Hepatocyte (in vitro differentiated cells): ENCODE measurements at regions not wholly inside any gene's neighbourhood (a gene's known extent, or its start where the extent isn't known, plus 50 kb on each side); places are given as distances from the start of the nearest gene placed in this dataset.
"Not testable (repeated sequence)": the region's sequence is repeated elsewhere in the genome, so short reads cannot be mapped to it uniquely, and the experiment has no call there.

Experiments used
- DNase-seq: peaks from one replicate; pipeline ENCODE4 v3.0.0-alpha.2; 2016; ENCODE audit warnings: low spot score
- H2AFZ ChIP-seq: fragments of 200-600 bp; sonication (generic); 2 replicates; pipeline ENCODE4 v1.6.0; 2016; ENCODE audit warnings: antibody characterized with exemption, mild to moderate bottlenecking
- H3K27ac ChIP-seq: fragments of 200-600 bp; sonication (generic); 2 replicates; pipeline ENCODE4 v1.5.1; 2016; ENCODE audit warnings: mild to moderate bottlenecking
- H3K27me3 ChIP-seq: fragments of 200-600 bp; sonication (generic); 2 replicates; pipeline ENCODE4 v1.6.1; 2016
- H3K36me3 ChIP-seq: fragments of 200-600 bp; sonication (generic); replicated peaks from 2 replicates; pipeline ENCODE4 v1.5.1; 2016; ENCODE audit warnings: low read depth; ENCODE audit not compliant: insufficient read depth
- H3K4me1 ChIP-seq: fragments of 200-600 bp; sonication (generic); 2 replicates; pipeline ENCODE4 v1.5.1; 2016; ENCODE audit warnings: mild to moderate bottlenecking, moderate library complexity; ENCODE audit not compliant: insufficient read depth
- H3K4me2 ChIP-seq: fragments of 200-600 bp; sonication (generic); 2 replicates; pipeline ENCODE4 v1.6.0; 2016
- H3K4me3 ChIP-seq: fragments of 200-600 bp; sonication (generic); 2 replicates; pipeline ENCODE4 v1.5.1; 2016; ENCODE audit warnings: mild to moderate bottlenecking
- H3K79me2 ChIP-seq: fragments of 200-600 bp; sonication (generic); 2 replicates; pipeline ENCODE4 v1.6.0; 2017; ENCODE audit warnings: mild to moderate bottlenecking
- H3K9me2 ChIP-seq: fragments of 200-600 bp; sonication (generic); replicated peaks from 2 replicates; pipeline ENCODE4 v1.6.0; 2017; ENCODE audit warnings: mild to moderate bottlenecking; ENCODE audit not compliant: insufficient read depth
- H3K9me3 ChIP-seq: fragments of 200-600 bp; sonication (generic); 2 replicates; pipeline ENCODE4 v1.5.1; 2016; ENCODE audit warnings: low read depth, mild to moderate bottlenecking
- H4K20me1 ChIP-seq: fragments of 200-600 bp; sonication (generic); 2 replicates; pipeline ENCODE4 v1.6.0; 2016; ENCODE audit warnings: mild to moderate bottlenecking; ENCODE audit not compliant: insufficient read depth, poor library complexity, severe bottlenecking
- EZH2 ChIP-seq: fragments of 200-600 bp; sonication (generic); IDR thresholded peaks from 2 replicates; pipeline ENCODE4 v1.6.1; 2016; ENCODE audit warnings: antibody characterized with exemption, mild to moderate bottlenecking, borderline replicate concordance
- EZH2phosphoT487 ChIP-seq: fragments of 200-600 bp; sonication (generic); IDR thresholded peaks from one replicate; pipeline ENCODE4 v1.6.1; 2018; ENCODE audit warnings: antibody characterized with exemption, mild to moderate bottlenecking, low read depth, moderate library complexity; ENCODE audit not compliant: unreplicated experiment, severe bottlenecking
- WGBS: methylation state at CpG from one replicate; pipeline ENCODE4 v1.1.6; 2016; ENCODE audit warnings: low lambda C conversion rate; ENCODE audit errors: missing lambda C conversion rate; 5-methylcytosine and 5-hydroxymethylcytosine counted together
- TF ChIP-seq, protein P1 (sequence below): fragments of 200-600 bp; sonication (generic); IDR thresholded peaks from 2 replicates; pipeline ENCODE4 v1.5.1; 2016; ENCODE audit warnings: antibody characterized with exemption, mild to moderate bottlenecking; ENCODE audit not compliant: poor library complexity

DNA sequence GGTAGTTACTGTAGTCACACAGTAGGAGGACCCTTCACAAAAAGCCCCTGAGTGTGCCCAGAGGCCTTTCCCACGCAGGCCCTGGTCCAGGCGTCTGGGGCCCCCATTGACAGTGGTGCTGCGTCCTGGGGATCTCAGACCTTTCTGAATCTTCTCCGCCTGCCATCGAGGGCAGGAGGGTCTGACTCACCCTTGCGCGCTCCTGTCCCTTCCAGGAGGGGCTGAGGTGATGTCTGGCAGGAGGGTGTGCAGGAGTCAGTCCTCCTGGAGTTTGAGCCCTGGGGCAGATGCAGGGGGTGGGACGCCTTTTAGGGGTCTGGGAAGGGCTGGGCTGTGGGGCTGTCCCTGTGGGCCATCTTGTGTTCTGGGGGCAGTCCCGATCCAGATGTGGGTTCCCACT lies 386.8 kb downstream of the TMEM121 start:
- Histone ChIP-seq H4K20me1 (no peaks in the 10 kb centered on the region), H3K4me1 (no peaks in the 10 kb centered on the region), H3K9me3 (no peaks in the 10 kb centered on the region), H3K79me2 (no peaks in the 10 kb centered on the region), H3K4me2 (no peak overlapping the region), H3K27ac (no peak overlapping the region), H3K36me3 (no peaks in the 10 kb centered on the region), H3K4me3 (no peak overlapping the region), H3K9me2 (no peaks in the 10 kb centered on the region), H2AFZ (no peak overlapping the region), H3K27me3 (no peaks in the 10 kb centered on the region)
- no peak for DNase-seq
- WGBS, result 84% methylated on average over 9 of the region's 9 CpGs
- TF ChIP-seq, protein P1, sequence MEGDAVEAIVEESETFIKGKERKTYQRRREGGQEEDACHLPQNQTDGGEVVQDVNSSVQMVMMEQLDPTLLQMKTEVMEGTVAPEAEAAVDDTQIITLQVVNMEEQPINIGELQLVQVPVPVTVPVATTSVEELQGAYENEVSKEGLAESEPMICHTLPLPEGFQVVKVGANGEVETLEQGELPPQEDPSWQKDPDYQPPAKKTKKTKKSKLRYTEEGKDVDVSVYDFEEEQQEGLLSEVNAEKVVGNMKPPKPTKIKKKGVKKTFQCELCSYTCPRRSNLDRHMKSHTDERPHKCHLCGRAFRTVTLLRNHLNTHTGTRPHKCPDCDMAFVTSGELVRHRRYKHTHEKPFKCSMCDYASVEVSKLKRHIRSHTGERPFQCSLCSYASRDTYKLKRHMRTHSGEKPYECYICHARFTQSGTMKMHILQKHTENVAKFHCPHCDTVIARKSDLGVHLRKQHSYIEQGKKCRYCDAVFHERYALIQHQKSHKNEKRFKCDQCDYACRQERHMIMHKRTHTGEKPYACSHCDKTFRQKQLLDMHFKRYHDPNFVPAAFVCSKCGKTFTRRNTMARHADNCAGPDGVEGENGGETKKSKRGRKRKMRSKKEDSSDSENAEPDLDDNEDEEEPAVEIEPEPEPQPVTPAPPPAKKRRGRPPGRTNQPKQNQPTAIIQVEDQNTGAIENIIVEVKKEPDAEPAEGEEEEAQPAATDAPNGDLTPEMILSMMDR, result no peak
- no peak for TF ChIP-seq EZH2
- no peak for TF ChIP-seq EZH2phosphoT487

GRCh38 chr14:105913861-105914260 lies 387.5 kb downstream of the TMEM121 start:
- H2AFZ ChIP-seq, result no peak overlapping the region
- H3K4me2 ChIP-seq, result no peak overlapping the region
- H3K9me2 ChIP-seq, result no peaks in the 10 kb centered on the region
- 85% methylated on average over 5 of the region's 5 CpGs for WGBS
- no peaks in the 10 kb centered on the region for H3K79me2 ChIP-seq
- H3K27me3 ChIP-seq, result no peaks in the 10 kb centered on the region
- H3K4me3 ChIP-seq, result no peak overlapping the region
- H3K9me3 ChIP-seq, result no peaks in the 10 kb centered on the region
- no peak for TF ChIP-seq EZH2
- no peaks in the 10 kb centered on the region for H4K20me1 ChIP-seq
- H3K4me1 ChIP-seq, result no peaks in the 10 kb centered on the region
- no peak for DNase-seq
- no peak overlapping the region for H3K27ac ChIP-seq
- no peaks in the 10 kb centered on the region for H3K36me3 ChIP-seq

GRCh38 chr14:105914281-105914680 lies 387.9 kb downstream of the TMEM121 start:
- not testable (repeated sequence) for H2AFZ ChIP-seq, H3K36me3 ChIP-seq, H3K79me2 ChIP-seq, H3K27me3 ChIP-seq, DNase-seq, H3K9me2 ChIP-seq, H4K20me1 ChIP-seq, H3K27ac ChIP-seq, H3K9me3 ChIP-seq, H3K4me3 ChIP-seq, H3K4me2 ChIP-seq, H3K4me1 ChIP-seq
- WGBS, result 59% methylated on average over 10 of the region's 12 CpGs

GRCh38 chr14:105914738-105915385 lies 388.5 kb downstream of the TMEM121 start:
- Histone ChIP-seq H3K9me2 (no peaks in the 10 kb centered on the region), H3K9me3 (no peaks in the 10 kb centered on the region), H3K36me3 (no peaks in the 10 kb centered on the region), H3K79me2 (no peaks in the 10 kb centered on the region), H3K27ac (no peak overlapping the region), H3K27me3 (no peaks in the 10 kb centered on the region), H3K4me2 (no peak overlapping the region), H2AFZ (no peak overlapping the region), H3K4me3 (no peak overlapping the region), H4K20me1 (no peaks in the 10 kb centered on the region), H3K4me1 (no peaks in the 10 kb centered on the region)
- 72% methylated on average over 8 of the region's 8 CpGs for WGBS
- TF ChIP-seq EZH2phosphoT487, result no peak
- no peak for DNase-seq

GRCh38 chr14:105915546-105915945 lies 389.2 kb downstream of the TMEM121 start:
- not testable (repeated sequence) for H3K9me3 ChIP-seq, H3K79me2 ChIP-seq, DNase-seq, H3K9me2 ChIP-seq, H2AFZ ChIP-seq, H3K27ac ChIP-seq, H3K27me3 ChIP-seq, H3K4me2 ChIP-seq, H3K4me1 ChIP-seq, H4K20me1 ChIP-seq, H3K36me3 ChIP-seq, H3K4me3 ChIP-seq
- WGBS, result 43% methylated on average over 3 of the region's 3 CpGs

GRCh38 chr14:105917136-105917932 lies 391.0 kb downstream of the TMEM121 start:
- not testable (repeated sequence) for H4K20me1 ChIP-seq, H2AFZ ChIP-seq, H3K4me3 ChIP-seq, H3K9me3 ChIP-seq, H3K9me2 ChIP-seq, H3K27ac ChIP-seq, H3K79me2 ChIP-seq, H3K4me1 ChIP-seq, H3K27me3 ChIP-seq, H3K36me3 ChIP-seq, H3K4me2 ChIP-seq, DNase-seq
- 83% methylated on average over 20 of the region's 20 CpGs for WGBS
